AG10803 (cell line): ENCODE measurements at regions not wholly inside any gene's neighbourhood (a gene's known extent, or its start where the extent isn't known, plus 50 kb on each side); places are given as distances from the start of the nearest gene placed in this dataset.
"Not testable (repeated sequence)": the region's sequence is repeated elsewhere in the genome, so short reads cannot be mapped to it uniquely, and the experiment has no call there.

ENCODE experiments used
- DNase-seq: peaks from one replicate; pipeline ENCODE4 v3.0.0; 2010; ENCODE audit warnings: low read depth
- H3K4me3 ChIP-seq: 2 replicates; pipeline ENCODE4 v1.5.1; 2011; ENCODE audit warnings: mild to moderate bottlenecking, low read length, control low read depth
- TF ChIP-seq, protein P1 (sequence below): conservative IDR thresholded peaks from 2 replicates; pipeline ENCODE4 v1.5.1; 2011; ENCODE audit warnings: mild to moderate bottlenecking, low read length, control low read depth, inconsistent platforms

DNA sequence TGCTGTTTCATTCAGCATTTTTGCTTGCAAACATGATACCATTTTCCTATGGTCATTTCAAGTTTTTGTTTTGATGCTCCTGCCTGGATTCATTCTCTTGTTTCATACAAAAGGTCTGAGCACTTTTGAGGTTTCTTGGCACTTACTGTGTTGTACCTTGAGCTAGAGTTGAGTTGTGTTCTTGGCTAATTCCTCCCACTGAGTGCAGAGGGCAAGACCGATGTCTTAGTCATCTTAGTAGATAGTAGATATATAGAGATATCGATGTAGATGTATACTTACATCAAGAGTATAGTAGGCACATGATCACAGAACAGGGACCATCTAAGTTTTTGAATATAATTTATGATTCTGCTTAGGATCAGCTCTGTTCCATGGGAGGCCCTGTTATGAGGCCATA, 366.6 kb downstream of the OSTF1 start:
- no peak overlapping the region for H3K4me3 ChIP-seq
- DNase-seq = no peak
- TF ChIP-seq, protein P1, sequence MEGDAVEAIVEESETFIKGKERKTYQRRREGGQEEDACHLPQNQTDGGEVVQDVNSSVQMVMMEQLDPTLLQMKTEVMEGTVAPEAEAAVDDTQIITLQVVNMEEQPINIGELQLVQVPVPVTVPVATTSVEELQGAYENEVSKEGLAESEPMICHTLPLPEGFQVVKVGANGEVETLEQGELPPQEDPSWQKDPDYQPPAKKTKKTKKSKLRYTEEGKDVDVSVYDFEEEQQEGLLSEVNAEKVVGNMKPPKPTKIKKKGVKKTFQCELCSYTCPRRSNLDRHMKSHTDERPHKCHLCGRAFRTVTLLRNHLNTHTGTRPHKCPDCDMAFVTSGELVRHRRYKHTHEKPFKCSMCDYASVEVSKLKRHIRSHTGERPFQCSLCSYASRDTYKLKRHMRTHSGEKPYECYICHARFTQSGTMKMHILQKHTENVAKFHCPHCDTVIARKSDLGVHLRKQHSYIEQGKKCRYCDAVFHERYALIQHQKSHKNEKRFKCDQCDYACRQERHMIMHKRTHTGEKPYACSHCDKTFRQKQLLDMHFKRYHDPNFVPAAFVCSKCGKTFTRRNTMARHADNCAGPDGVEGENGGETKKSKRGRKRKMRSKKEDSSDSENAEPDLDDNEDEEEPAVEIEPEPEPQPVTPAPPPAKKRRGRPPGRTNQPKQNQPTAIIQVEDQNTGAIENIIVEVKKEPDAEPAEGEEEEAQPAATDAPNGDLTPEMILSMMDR = no peak

DNA sequence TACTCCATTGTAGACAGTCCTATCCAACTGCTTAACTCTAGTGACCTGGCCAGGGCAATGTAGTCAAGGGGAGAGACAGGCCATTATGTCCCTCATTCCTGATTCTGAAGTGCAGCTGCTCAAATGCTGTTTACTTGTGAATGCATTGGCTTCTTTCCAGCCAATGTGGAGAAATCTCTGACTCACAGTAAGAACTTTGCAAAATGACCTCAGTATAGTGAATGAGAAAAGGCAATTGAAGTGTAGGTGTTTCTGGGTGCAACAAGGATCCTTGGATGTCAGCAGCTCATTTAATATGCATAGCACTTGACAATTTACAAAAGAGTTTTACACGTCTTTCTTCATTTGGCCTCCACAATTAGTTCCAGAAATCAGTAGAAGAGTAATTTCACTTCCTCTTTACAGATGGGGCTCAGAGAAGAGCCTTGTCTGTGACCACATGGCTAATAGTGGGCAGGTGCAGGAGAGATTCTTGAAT, 367.2 kb downstream of the OSTF1 start:
- H3K4me3 ChIP-seq = no peak overlapping the region
- DNase-seq = peak; percentile 17
- TF ChIP-seq, protein P1 = no peak

DNA sequence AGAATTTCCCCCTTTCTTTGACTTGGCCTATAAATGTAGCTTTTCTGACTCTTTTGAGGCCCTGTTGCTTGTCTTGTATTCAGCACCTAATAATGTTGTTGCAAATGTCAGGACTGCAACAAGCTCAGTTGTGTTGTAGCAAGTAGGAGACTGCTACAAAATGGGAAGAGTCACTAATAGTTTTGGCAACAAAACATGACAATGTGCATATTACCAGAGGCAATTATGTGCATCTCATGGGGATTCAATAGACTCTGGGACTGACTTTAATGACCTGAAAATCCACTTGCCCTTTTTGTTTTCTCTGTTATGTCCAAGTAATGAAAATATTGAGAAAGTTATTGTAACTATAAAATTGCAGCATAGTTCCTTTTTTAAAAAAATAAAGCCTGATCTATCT, 368.4 kb downstream of the OSTF1 start:
- no peak for DNase-seq
- no peak overlapping the region for H3K4me3 ChIP-seq
- TF ChIP-seq, protein P1 = no peak

DNA sequence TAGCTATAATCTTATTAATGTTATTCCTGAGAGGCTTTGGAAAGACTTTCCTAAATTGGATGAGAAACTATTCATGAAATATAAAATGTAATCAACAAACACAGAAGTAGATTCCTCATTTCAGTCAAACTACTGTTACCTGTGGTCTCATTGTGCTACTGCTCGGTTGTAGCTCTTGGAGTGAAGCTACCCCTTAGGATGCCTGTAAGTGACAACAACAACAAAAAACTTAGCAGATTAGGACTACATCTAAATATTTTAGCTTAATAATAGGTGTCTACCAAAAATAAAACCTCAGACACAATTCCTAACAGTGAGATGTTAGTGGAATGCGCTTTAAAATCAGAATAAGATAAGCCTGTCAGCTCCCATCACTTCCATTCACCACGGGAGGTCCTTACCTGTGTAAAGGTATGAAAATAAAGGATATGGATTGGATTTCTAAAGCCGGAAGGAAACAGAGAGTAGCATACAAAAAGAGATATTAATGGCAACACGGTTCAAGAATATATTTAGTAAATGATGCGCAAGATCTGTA, 369.2 kb downstream of the OSTF1 start:
- H3K4me3 ChIP-seq = no peak overlapping the region
- TF ChIP-seq, protein P1 = no peak
- DNase-seq = no peak

DNA sequence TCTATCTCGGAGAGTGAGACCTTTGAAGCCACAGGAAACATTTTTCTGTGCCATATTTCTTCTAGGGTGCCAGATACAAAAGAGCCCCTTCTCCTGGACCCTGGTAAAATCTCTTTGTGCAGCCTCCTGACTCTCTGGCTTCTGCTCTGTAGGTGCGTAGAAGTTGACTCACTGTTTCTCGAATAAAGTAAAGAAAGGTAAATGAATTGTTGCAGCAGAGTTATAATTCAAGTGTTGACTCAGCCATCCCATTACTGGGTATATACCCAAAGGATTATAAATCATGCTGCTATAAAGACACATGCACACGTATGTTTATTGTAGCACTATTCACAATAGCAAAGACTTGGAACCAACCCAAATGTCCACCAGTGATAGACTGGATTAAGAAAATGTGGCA, 371.0 kb downstream of the OSTF1 start:
- not testable (repeated sequence) for DNase-seq, H3K4me3 ChIP-seq

DNA sequence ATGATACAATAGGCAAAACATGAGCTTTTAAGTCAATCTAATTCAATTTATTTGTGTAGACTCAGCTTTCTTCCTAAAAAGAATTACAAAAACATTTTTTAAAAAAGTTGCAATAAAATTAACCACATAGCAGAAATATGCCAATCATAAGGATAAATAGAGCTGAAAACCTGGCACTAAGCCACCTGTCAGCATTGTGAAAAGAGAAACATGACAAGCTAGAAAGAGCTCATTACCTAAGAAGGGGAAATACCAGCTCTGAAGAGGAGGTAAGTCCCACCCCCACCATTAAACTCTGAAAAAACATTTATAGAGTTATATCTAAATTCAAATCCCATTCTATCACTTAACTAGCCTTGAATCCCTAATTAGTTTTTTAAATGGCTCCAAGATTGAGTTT, 372.9 kb downstream of the OSTF1 start:
- no peak overlapping the region for H3K4me3 ChIP-seq
- no peak for DNase-seq
- TF ChIP-seq, protein P1 = no peak

DNA sequence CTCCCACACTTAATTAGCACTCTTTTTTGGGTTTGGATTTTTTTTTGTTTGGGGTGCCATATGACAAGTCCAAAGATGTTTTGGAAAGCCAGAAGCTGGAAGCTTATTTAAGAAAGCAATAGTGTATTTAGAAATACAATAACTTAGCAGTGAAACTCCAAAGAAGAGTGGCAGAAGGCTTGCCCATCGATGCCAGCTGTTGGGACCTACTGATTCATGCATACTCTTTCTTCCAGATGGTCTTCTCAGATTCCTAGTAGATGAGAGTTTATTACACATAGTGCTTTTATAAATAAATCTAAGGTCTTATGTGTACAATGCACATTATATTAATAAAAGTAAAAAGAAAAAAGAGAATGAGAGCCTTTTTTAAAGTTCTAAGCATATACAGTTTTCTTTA, 374.6 kb downstream of the OSTF1 start:
- no peak overlapping the region for H3K4me3 ChIP-seq
- no peak for DNase-seq
- TF ChIP-seq, protein P1 = no peak

DNA sequence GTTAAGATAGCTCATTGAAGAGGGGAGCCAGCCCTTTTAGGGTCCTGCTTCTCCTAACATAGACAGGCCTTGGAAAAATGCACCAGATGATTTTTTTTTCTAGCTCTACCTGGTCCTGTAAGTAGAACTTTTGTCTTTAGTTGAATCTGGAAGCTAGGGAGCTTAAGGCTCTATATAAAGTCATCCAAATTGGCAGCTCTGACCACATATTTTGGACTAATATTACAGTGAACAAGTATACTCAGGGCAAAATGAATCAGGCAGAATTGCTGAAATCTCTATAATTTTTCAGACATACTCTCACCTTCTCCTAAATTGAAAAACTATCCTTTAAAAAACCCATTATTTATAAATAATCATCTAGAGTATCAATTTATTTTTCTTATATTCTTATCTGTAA, 375.6 kb downstream of the OSTF1 start:
- TF ChIP-seq, protein P1 = no peak
- no peak for DNase-seq
- H3K4me3 ChIP-seq = no peak overlapping the region
